Stimulated activated CD4-positive, alpha-beta T cell treated with anti-CD3 and anti-CD28 coated beads, TNF-alpha, amount 100 ng/mL, for 4 hours (primary cell): ENCODE measurements at regions not wholly inside any gene's neighbourhood (a gene's known extent, or its start where the extent isn't known, plus 50 kb on each side); places are given as distances from the start of the nearest gene placed in this dataset.

ENCODE experiments used
- DNase-seq, 3 experiments: peaks; one replicate each; pipeline ENCODE4 v3.0.0-alpha.2; 2020; ENCODE audit warnings: low read depth in 3 of 3

- DNase-seq: no peak
These were observed 493.0 kb upstream of the FAM241A start for GRCh38 chr4:111652236-111652635.

GRCh38 chr4:111652986-111653385, 492.3 kb upstream of the FAM241A start:
- no peak for DNase-seq

GRCh38 chr4:111662496-111662895, 482.8 kb upstream of the FAM241A start:
- DNase-seq: no peak

- no peak for DNase-seq
These were observed 480.8 kb upstream of the FAM241A start for GRCh38 chr4:111664308-111664945.

- no peak for DNase-seq
These were observed 478.4 kb upstream of the FAM241A start for GRCh38 chr4:111666826-111667360.

- no peak for DNase-seq
These were observed 473.5 kb upstream of the FAM241A start for GRCh38 chr4:111671756-111672155.

GRCh38 chr4:111675746-111676145, 469.5 kb upstream of the FAM241A start:
- no peak for DNase-seq

GRCh38 chr4:111676533-111676932, 468.7 kb upstream of the FAM241A start:
- no peak for DNase-seq

- no peak for DNase-seq
These were observed 466.8 kb upstream of the FAM241A start for GRCh38 chr4:111678479-111678878.

- DNase-seq: no peak
These were observed 466.3 kb upstream of the FAM241A start for GRCh38 chr4:111678908-111679307.

- DNase-seq: no peak
These were observed 464.0 kb upstream of the FAM241A start for GRCh38 chr4:111681270-111681669.

GRCh38 chr4:111681751-111682150, 463.5 kb upstream of the FAM241A start:
- DNase-seq: no peak

- DNase-seq: no peak
These were observed 460.0 kb upstream of the FAM241A start for GRCh38 chr4:111685205-111685604.

- no peak for DNase-seq
These were observed 456.0 kb upstream of the FAM241A start for GRCh38 chr4:111689214-111689613.

- DNase-seq: no peak
These were observed 455.5 kb upstream of the FAM241A start for GRCh38 chr4:111689731-111690130.

- no peak for DNase-seq
These were observed 451.5 kb upstream of the FAM241A start for GRCh38 chr4:111693758-111694157.

- DNase-seq: no peak
These were observed 449.6 kb upstream of the FAM241A start for GRCh38 chr4:111695677-111696076.

- no peak for DNase-seq
These were observed 448.7 kb upstream of the FAM241A start for GRCh38 chr4:111696505-111696904.

- no peak for DNase-seq
These were observed 447.9 kb upstream of the FAM241A start for GRCh38 chr4:111697176-111697942.

- DNase-seq: no peak
These were observed 446.9 kb upstream of the FAM241A start for GRCh38 chr4:111698361-111698760.

GRCh38 chr4:111699165-111699564, 446.1 kb upstream of the FAM241A start:
- DNase-seq: no peak

GRCh38 chr4:111701102-111701501, 444.2 kb upstream of the FAM241A start:
- no peak for DNase-seq

GRCh38 chr4:111707491-111707890, 437.8 kb upstream of the FAM241A start:
- no peak for DNase-seq
